Pancreas (tissue), 10 donors: ENCODE measurements at regions not wholly inside any gene's neighbourhood (a gene's known extent, or its start where the extent isn't known, plus 50 kb on each side); places are given as distances from the start of the nearest gene placed in this dataset.

Experiments
- ATAC-seq, 4 donors: fragments of 200-7000 bp; cut with Tn5 transposase; one replicate each; pipeline versions ENCODE4 v1.8.0 to v1.9.1; 2020; ENCODE audit warnings: mild to moderate bottlenecking in 4 of 4, moderate library complexity in 4 of 4
- DNase-seq, 6 donors: peaks; one replicate each; pipeline ENCODE4 v3.0.0-alpha.2; 2020
- FAIRE-seq: peaks from 2 replicates; lab custom pipeline; 2012; peaks lifted over from hg19 to GRCh38; lab: Jason Lieb, UNC
- H3K27ac ChIP-seq, 4 donors: fragments of 200-600 bp; sonication (generic); 1 replicate in 3 of 4; 2 replicates in 1 of 4; pipeline versions ENCODE4 v1.5.0 to v1.8.0; 2020
- H3K27me3 ChIP-seq, 4 donors: fragments of 200-600 bp; one replicate each; pipeline ENCODE4 v1.8.0; 2021
- H3K36me3 ChIP-seq, 3 donors: fragments of 200-600 bp; sonication (generic) in 1 of 3; one replicate each; pipeline versions ENCODE4 v1.5.0 to v1.8.0; 2020 to 2021
- H3K4me1 ChIP-seq, 3 donors: fragments of 200-600 bp; one replicate each; pipeline ENCODE4 v1.8.0; 2021
- H3K4me3 ChIP-seq, 4 donors: fragments of 200-600 bp; sonication (generic) in 2 of 4; one replicate each; pipeline versions ENCODE4 v1.5.0 to v1.8.0; 2020 to 2021
- H3K9me3 ChIP-seq, 4 donors: fragments of 200-600 bp; one replicate each; pipeline ENCODE4 v1.8.0; 2021
- CTCF ChIP-seq, 4 donors: fragments of 200-600 bp; sonication (generic) in 3 of 4; IDR thresholded peaks; one replicate each; pipeline versions ENCODE4 v1.5.0 to v1.8.0; 2021; ENCODE audit warnings: antibody characterized with exemption in 4 of 4
- WGBS, 2 donors: extraction: QIAGEN DNeasy Blood & Tissue Kit; methylation state at CpG; one replicate each; pipeline ENCODE4 v1.1.7; 2013; 5-methylcytosine and 5-hydroxymethylcytosine counted together
- intact Hi-C, 3 donors: fragments of 100-400 bp; cut with DNase I; formaldehyde crosslinking; loops; one replicate each; pipeline versions ENCODE4 v1.11.1 to v1.14.2; 2022
- donor health status: healthy with polysubstance abuse.
- donor health status: DM: no; HTN: no; CAD: no; lungs with moderate emphysema.
- donor health status: DM: no; HTN: no; CAD: no.
- donor health status: control.
- donor health status: control.
- donor health status: Bipolar disorder and iron deficiency.
- donor health status: DM: yes; HTN: yes; CAD: no.
- donor health status: DM: no; HTN: no; CAD: no.
- donor health status: DM: no; HTN: no; CAD: no.
- donor health status: DM: yes; HTN: yes; CAD: no.

- FAIRE-seq = no peak
- Histone ChIP-seq H3K27me3 (no peaks in the 10 kb centered on the region), H3K4me1 (no peaks in the 10 kb centered on the region), H3K36me3 (no peaks in the 10 kb centered on the region), H3K9me3 (no peaks in the 10 kb centered on the region), H3K27ac (no peak overlapping the region), H3K4me3 (no peak overlapping the region)
- intact Hi-C loops = no loop called here
- no peak for TF ChIP-seq CTCF (IDR thresholded peaks at IDR 0.05)
- no peak for ATAC-seq
- no peak for DNase-seq
- 48 to 52% methylated on average over 1 of the region's 1 CpG for WGBS, 2 donors
Measured at GRCh38 chr6:121823437-121823851, 388.0 kb downstream of the GJA1 start.

- ATAC-seq = no peak
- Histone ChIP-seq H3K27me3 (no peaks in the 10 kb centered on the region), H3K9me3 (no peaks in the 10 kb centered on the region), H3K27ac (no peak overlapping the region), H3K4me1 (no peaks in the 10 kb centered on the region), H3K36me3 (no peaks in the 10 kb centered on the region), H3K4me3 (no peak overlapping the region)
- no peak for DNase-seq
- no peak for TF ChIP-seq CTCF (IDR thresholded peaks at IDR 0.05)
- 84 to 85% methylated on average over 4 of the region's 4 CpGs for WGBS, 2 donors
- intact Hi-C loops = no loop called here
- FAIRE-seq = no peak
Measured at GRCh38 chr6:121826156-121826810, 390.8 kb downstream of the GJA1 start.

- no peak for FAIRE-seq
- intact Hi-C loops = no loop called here
- 34 to 36% methylated on average over 5 of the region's 5 CpGs for WGBS, 2 donors
Measured at GRCh38 chr6:121828146-121828886, 392.9 kb downstream of the GJA1 start.

GRCh38 chr6:121830736-121831135, 395.3 kb downstream of the GJA1 start:
- H3K27me3 ChIP-seq = no peaks in the 10 kb centered on the region
- no peak for FAIRE-seq
- 64 to 81% methylated on average over 1 of the region's 1 CpG for WGBS, 2 donors

More at GRCh38 chr6:121828146-121828886, 392.9 kb downstream of the GJA1 start:
- Histone ChIP-seq H3K27me3 (no peaks in the 10 kb centered on the region), H3K9me3 (no peaks in the 10 kb centered on the region), H3K4me3 (no peak overlapping the region), H3K27ac (no peak overlapping the region), H3K36me3 (no peaks in the 10 kb centered on the region), H3K4me1 (no peaks in the 10 kb centered on the region)
- TF ChIP-seq CTCF (IDR thresholded peaks at IDR 0.05) = no peak
- ATAC-seq = no peak
- no peak for DNase-seq

More at GRCh38 chr6:121830736-121831135, 395.3 kb downstream of the GJA1 start:
- no peaks in the 10 kb centered on the region for H3K4me1 ChIP-seq
- no peak for TF ChIP-seq CTCF (IDR thresholded peaks at IDR 0.05)
- no peak overlapping the region for H3K27ac ChIP-seq
- H3K9me3 ChIP-seq = no peaks in the 10 kb centered on the region
- ATAC-seq (no peak), DNase-seq (no peak)
- no peak overlapping the region for H3K4me3 ChIP-seq
- H3K36me3 ChIP-seq = no peaks in the 10 kb centered on the region
- intact Hi-C loops = no loop called here
